ENCODE measurements at regions not wholly inside any gene's neighbourhood (a gene's known extent, or its start where the extent isn't known, plus 50 kb on each side); places are given as distances from the start of the nearest gene placed in this dataset.
A peak's percentile ranks its signal among the peaks of the same experiment; 100 is the strongest.

GRCh38 chr2:150885774-150886386, 375.8 kb downstream of the RBM43 start:
- Histone ChIP-seq H3K4me3 (ENCODE audit: low read length) (no peak overlapping the region), H3K27me3 (ENCODE audit: control insufficient read depth, insufficient read depth, low read length) (no peaks in the 10 kb centered on the region), H3K9me3 (ENCODE audit: control insufficient read depth, low read depth, low read length) (peaks cover 2% of the 10 kb centered on the region), H3K36me3 (ENCODE audit: control insufficient read depth, insufficient read depth, low read length) (no peaks in the 10 kb centered on the region), H3K27ac (ENCODE audit: low read length) (no peak overlapping the region), H3K4me1 (ENCODE audit: control insufficient read depth, insufficient read depth, low read length) (peaks cover 8% of the 10 kb centered on the region)
- DNase-seq, result no peak
- 60% methylated on average over 1 of the region's 3 CpGs for WGBS (ENCODE audit: insufficient coverage, low lambda C conversion rate)

DNA sequence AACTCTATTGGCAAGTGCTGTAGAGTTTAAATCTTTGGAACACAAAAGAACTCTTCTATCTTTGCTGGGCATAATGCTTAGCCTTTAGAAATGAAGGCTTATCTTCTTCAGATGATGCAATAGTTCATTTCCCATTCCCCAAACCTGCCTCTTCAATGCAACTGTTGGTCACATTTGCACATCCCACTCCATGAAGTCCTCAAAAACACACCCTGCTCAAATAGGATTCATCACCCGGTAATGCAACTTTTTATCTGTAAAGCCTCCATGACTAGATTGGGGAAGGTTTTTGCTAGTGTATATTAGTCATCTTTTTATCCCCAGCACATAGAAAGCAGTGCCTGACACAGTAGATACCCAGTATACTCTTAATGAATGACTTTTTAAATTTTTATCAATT, 376.4 kb downstream of the RBM43 start:
- peaks cover 2% of the 10 kb centered on the region for H3K9me3 ChIP-seq (ENCODE audit: control insufficient read depth, low read depth, low read length)
- WGBS (ENCODE audit: insufficient coverage, low lambda C conversion rate), result 100% methylated on average over 1 of the region's 1 CpG
- no peak for DNase-seq
- H3K4me1 ChIP-seq (ENCODE audit: control insufficient read depth, insufficient read depth, low read length), result peaks cover 8% of the 10 kb centered on the region
- H3K4me3 ChIP-seq (ENCODE audit: low read length), result no peak overlapping the region
- no peaks in the 10 kb centered on the region for H3K27me3 ChIP-seq (ENCODE audit: control insufficient read depth, insufficient read depth, low read length)
- no peaks in the 10 kb centered on the region for H3K36me3 ChIP-seq (ENCODE audit: control insufficient read depth, insufficient read depth, low read length)
- no peak overlapping the region for H3K27ac ChIP-seq (ENCODE audit: low read length)

DNA sequence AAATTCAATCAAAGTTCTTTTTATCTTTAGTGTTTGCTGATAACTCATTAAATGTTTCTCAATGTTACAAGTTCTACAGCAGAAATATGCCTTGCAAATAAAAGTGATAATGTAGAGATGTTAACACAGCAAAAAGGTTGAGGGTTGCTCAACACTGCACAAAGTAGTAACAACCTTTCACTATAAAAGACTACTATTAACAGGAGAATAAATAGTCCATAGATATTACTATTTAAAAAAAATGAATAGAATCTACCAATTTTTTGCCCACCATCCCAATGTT, 378.1 kb downstream of the RBM43 start:
- peak overlapping the region; percentile 57 for H3K27ac ChIP-seq (ENCODE audit: low read length)
- no peaks in the 10 kb centered on the region for H3K27me3 ChIP-seq (ENCODE audit: control insufficient read depth, insufficient read depth, low read length)
- peaks cover 2% of the 10 kb centered on the region for H3K9me3 ChIP-seq (ENCODE audit: control insufficient read depth, low read depth, low read length)
- no peak overlapping the region for H3K4me3 ChIP-seq (ENCODE audit: low read length)
- peaks cover 13% of the 10 kb centered on the region for H3K4me1 ChIP-seq (ENCODE audit: control insufficient read depth, insufficient read depth, low read length)
- DNase-seq, result peak in 1 of 2 donors; percentile 22
- no peaks in the 10 kb centered on the region for H3K36me3 ChIP-seq (ENCODE audit: control insufficient read depth, insufficient read depth, low read length)

- Histone ChIP-seq H3K27ac (ENCODE audit: low read length) (peak overlapping the region; percentile 57), H3K9me3 (ENCODE audit: control insufficient read depth, low read depth, low read length) (peaks cover 6% of the 10 kb centered on the region), H3K27me3 (ENCODE audit: control insufficient read depth, insufficient read depth, low read length) (no peaks in the 10 kb centered on the region), H3K36me3 (ENCODE audit: control insufficient read depth, insufficient read depth, low read length) (no peaks in the 10 kb centered on the region), H3K4me3 (ENCODE audit: low read length) (no peak overlapping the region), H3K4me1 (ENCODE audit: control insufficient read depth, insufficient read depth, low read length) (peaks cover 13% of the 10 kb centered on the region)
- WGBS (ENCODE audit: insufficient coverage, low lambda C conversion rate), result 40% methylated on average over 3 of the region's 7 CpGs
- DNase-seq, result peak in 1 of 2 donors; percentile 52
These were observed 378.7 kb downstream of the RBM43 start for GRCh38 chr2:150882751-150883612.

GRCh38 chr2:150880986-150881385, 380.7 kb downstream of the RBM43 start:
- WGBS (ENCODE audit: insufficient coverage, low lambda C conversion rate), result no CpG with 5 or more reads among the region's 2 CpGs
- Histone ChIP-seq H3K4me3 (ENCODE audit: low read length) (no peak overlapping the region), H3K27me3 (ENCODE audit: control insufficient read depth, insufficient read depth, low read length) (no peaks in the 10 kb centered on the region), H3K36me3 (ENCODE audit: control insufficient read depth, insufficient read depth, low read length) (no peaks in the 10 kb centered on the region), H3K27ac (ENCODE audit: low read length) (no peak overlapping the region), H3K4me1 (ENCODE audit: control insufficient read depth, insufficient read depth, low read length) (peaks cover 13% of the 10 kb centered on the region), H3K9me3 (ENCODE audit: control insufficient read depth, low read depth, low read length) (peaks cover 6% of the 10 kb centered on the region)
- no peak for DNase-seq

DNA sequence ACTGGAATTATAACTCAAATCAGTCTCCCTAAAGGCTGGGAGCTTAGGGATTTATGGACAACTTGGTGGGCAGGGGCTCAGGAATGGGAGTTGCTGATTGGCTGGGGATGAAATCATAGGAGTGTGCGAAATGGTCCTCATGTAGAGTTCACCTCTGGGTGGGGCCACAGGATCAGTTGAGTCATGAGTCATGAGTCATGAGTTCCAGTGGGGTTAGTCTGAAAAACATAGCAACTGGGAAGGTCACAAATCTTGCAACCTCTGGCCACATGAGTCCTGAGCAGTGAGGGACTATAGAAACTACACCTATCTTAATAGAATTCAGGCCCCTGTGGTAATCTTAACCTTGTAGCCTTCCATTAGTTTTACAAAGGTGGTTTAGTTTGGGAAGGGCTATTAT, 383.3 kb downstream of the RBM43 start:
- H3K27me3 ChIP-seq (ENCODE audit: control insufficient read depth, insufficient read depth, low read length), result no peaks in the 10 kb centered on the region
- DNase-seq, result peak; percentile 65 to 72
- no CpG with 5 or more reads among the region's 1 CpG for WGBS (ENCODE audit: insufficient coverage, low lambda C conversion rate)
- H3K36me3 ChIP-seq (ENCODE audit: control insufficient read depth, insufficient read depth, low read length), result no peaks in the 10 kb centered on the region
- peaks cover 6% of the 10 kb centered on the region for H3K9me3 ChIP-seq (ENCODE audit: control insufficient read depth, low read depth, low read length)
- H3K4me3 ChIP-seq (ENCODE audit: low read length), result no peak overlapping the region
- peak overlapping the region; percentile 70 for H3K27ac ChIP-seq (ENCODE audit: low read length)
- peaks cover 13% of the 10 kb centered on the region for H3K4me1 ChIP-seq (ENCODE audit: control insufficient read depth, insufficient read depth, low read length)

GRCh38 chr2:150876251-150876950, 385.3 kb downstream of the RBM43 start:
- DNase-seq, result peak in 1 of 2 donors; percentile 5
- Histone ChIP-seq H3K4me1 (ENCODE audit: control insufficient read depth, insufficient read depth, low read length) (peaks cover 5% of the 10 kb centered on the region), H3K9me3 (ENCODE audit: control insufficient read depth, low read depth, low read length) (peaks cover 6% of the 10 kb centered on the region), H3K27ac (ENCODE audit: low read length) (no peak overlapping the region), H3K4me3 (ENCODE audit: low read length) (no peak overlapping the region), H3K27me3 (ENCODE audit: control insufficient read depth, insufficient read depth, low read length) (no peaks in the 10 kb centered on the region), H3K36me3 (ENCODE audit: control insufficient read depth, insufficient read depth, low read length) (no peaks in the 10 kb centered on the region)
- 100% methylated on average over 2 of the region's 5 CpGs for WGBS (ENCODE audit: insufficient coverage, low lambda C conversion rate)

GRCh38 chr2:150873396-150873772, 385.9 kb upstream of the RND3 start:
- 100% methylated on average over 1 of the region's 4 CpGs for WGBS (ENCODE audit: insufficient coverage, low lambda C conversion rate)
- DNase-seq, result no peak
- no peak overlapping the region for H3K4me3 ChIP-seq (ENCODE audit: low read length)

GRCh38 chr2:150872756-150873395, 385.4 kb upstream of the RND3 start:
- Histone ChIP-seq H3K36me3 (ENCODE audit: control insufficient read depth, insufficient read depth, low read length) (no peaks in the 10 kb centered on the region), H3K27ac (ENCODE audit: low read length) (no peak overlapping the region), H3K4me3 (ENCODE audit: low read length) (no peak overlapping the region), H3K4me1 (ENCODE audit: control insufficient read depth, insufficient read depth, low read length) (no peaks in the 10 kb centered on the region), H3K9me3 (ENCODE audit: control insufficient read depth, low read depth, low read length) (no peaks in the 10 kb centered on the region), H3K27me3 (ENCODE audit: control insufficient read depth, insufficient read depth, low read length) (no peaks in the 10 kb centered on the region)
- WGBS (ENCODE audit: insufficient coverage, low lambda C conversion rate), result 70% methylated on average over 1 of the region's 5 CpGs
- peak in 1 of 2 donors; percentile 22 for DNase-seq

More at GRCh38 chr2:150873396-150873772, 385.9 kb upstream of the RND3 start:
- peaks cover 3% of the 10 kb centered on the region for H3K9me3 ChIP-seq (ENCODE audit: control insufficient read depth, low read depth, low read length)
- H3K27me3 ChIP-seq (ENCODE audit: control insufficient read depth, insufficient read depth, low read length), result no peaks in the 10 kb centered on the region
- no peaks in the 10 kb centered on the region for H3K36me3 ChIP-seq (ENCODE audit: control insufficient read depth, insufficient read depth, low read length)
- no peak overlapping the region for H3K27ac ChIP-seq (ENCODE audit: low read length)
- H3K4me1 ChIP-seq (ENCODE audit: control insufficient read depth, insufficient read depth, low read length), result no peaks in the 10 kb centered on the region

- H3K36me3 ChIP-seq (ENCODE audit: control insufficient read depth, insufficient read depth, low read length), result no peaks in the 10 kb centered on the region
- DNase-seq, result no peak
- H3K4me1 ChIP-seq (ENCODE audit: control insufficient read depth, insufficient read depth, low read length), result no peaks in the 10 kb centered on the region
- no peaks in the 10 kb centered on the region for H3K9me3 ChIP-seq (ENCODE audit: control insufficient read depth, low read depth, low read length)
- no peak overlapping the region for H3K4me3 ChIP-seq (ENCODE audit: low read length)
- no peaks in the 10 kb centered on the region for H3K27me3 ChIP-seq (ENCODE audit: control insufficient read depth, insufficient read depth, low read length)
- no peak overlapping the region for H3K27ac ChIP-seq (ENCODE audit: low read length)
These were observed 379.0 kb upstream of the RND3 start for GRCh38 chr2:150866431-150866830.
